Testis (tissue), 2 donors: ENCODE measurements at regions not wholly inside any gene's neighbourhood (a gene's known extent, or its start where the extent isn't known, plus 50 kb on each side); places are given as distances from the start of the nearest gene placed in this dataset.

Source experiments
- POLR2A ChIP-seq: fragments of 450-650 bp; IDR thresholded peaks from one replicate; pipeline ENCODE4 v1.6.1; 2017; ENCODE audit warnings: antibody characterized with exemption, mild to moderate bottlenecking, moderate library complexity
- TF ChIP-seq, protein P1 (sequence below), 3 experiments: fragments of 450-650 bp in 2 of 3; fragments of 200-600 bp in 1 of 3; sonication (generic) in 1 of 3; IDR thresholded peaks; one replicate each; pipeline ENCODE4 v1.5.1; 2016 to 2019; ENCODE audit warnings: antibody characterized with exemption in 3 of 3, mild to moderate bottlenecking in 2 of 3, moderate library complexity in 1 of 3

DNA sequence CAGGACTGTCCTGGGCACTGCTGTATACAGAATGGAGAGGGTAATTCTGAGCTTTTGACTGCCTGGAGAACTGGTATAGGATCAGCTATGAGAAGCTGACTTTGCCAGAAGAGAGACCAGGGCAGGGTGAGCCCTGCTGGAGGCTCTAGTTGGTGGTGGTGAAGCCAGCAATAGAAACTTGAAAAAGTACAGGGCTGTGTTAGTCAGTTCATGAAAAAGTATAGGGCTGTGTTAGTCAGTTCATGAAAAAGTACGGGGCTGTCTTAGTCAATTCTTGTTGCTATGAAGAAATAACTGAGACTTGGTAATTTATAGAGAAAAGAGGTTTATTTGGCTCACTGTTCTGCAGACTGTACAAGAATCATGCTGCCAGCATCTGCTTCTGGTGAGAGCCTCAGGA lies 63.5 kb upstream of the C2CD4B start:
- no peak for TF ChIP-seq POLR2A
- TF ChIP-seq, protein P1, sequence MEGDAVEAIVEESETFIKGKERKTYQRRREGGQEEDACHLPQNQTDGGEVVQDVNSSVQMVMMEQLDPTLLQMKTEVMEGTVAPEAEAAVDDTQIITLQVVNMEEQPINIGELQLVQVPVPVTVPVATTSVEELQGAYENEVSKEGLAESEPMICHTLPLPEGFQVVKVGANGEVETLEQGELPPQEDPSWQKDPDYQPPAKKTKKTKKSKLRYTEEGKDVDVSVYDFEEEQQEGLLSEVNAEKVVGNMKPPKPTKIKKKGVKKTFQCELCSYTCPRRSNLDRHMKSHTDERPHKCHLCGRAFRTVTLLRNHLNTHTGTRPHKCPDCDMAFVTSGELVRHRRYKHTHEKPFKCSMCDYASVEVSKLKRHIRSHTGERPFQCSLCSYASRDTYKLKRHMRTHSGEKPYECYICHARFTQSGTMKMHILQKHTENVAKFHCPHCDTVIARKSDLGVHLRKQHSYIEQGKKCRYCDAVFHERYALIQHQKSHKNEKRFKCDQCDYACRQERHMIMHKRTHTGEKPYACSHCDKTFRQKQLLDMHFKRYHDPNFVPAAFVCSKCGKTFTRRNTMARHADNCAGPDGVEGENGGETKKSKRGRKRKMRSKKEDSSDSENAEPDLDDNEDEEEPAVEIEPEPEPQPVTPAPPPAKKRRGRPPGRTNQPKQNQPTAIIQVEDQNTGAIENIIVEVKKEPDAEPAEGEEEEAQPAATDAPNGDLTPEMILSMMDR (IDR thresholded peaks at IDR 0.05): no peak
